GM12878 (cell line): ENCODE measurements at regions not wholly inside any gene's neighbourhood (a gene's known extent, or its start where the extent isn't known, plus 50 kb on each side); places are given as distances from the start of the nearest gene placed in this dataset.

Experiments used
- ATAC-seq: fragments of 200-7000 bp; cut with Tn5 transposase; 3 replicates; pipeline ENCODE4 v1.9.1; 2020; ENCODE audit warnings: mild to moderate bottlenecking, moderate library complexity
- BruUV-seq: library from RNA; stranded (reverse); fragments of 400-500 nt; replicated peaks from 2 replicates; lab custom pipeline; 2021; lab: Mats Ljungman, UMichigan
- CTCF ChIA-PET: fragments of 300-600 bp; sonication (Branson Sonifier 250); formaldehyde crosslinking; extraction: SDS; loops from one replicate; lab custom pipeline; 2021; ENCODE audit warnings: inconsistent platforms; lab: Yijun Ruan, JAX
- POLR2A ChIA-PET: fragments of 350-600 bp; formaldehyde crosslinking; extraction: SDS; loops from one replicate; lab custom pipeline; 2021; ENCODE audit warnings: inconsistent platforms; lab: Charles Lee
- RAD21 ChIA-PET: fragments of 300-600 bp; sonication (Branson Sonifier 250); formaldehyde crosslinking; loops from one replicate; lab custom pipeline; 2023; ENCODE audit warnings: antibody characterized with exemption; ENCODE audit not compliant: unreplicated experiment; lab: Charles Lee
- SMC1A ChIA-PET: fragments of 300-600 bp; sonication (Branson Sonifier 250); formaldehyde crosslinking; loops from one replicate; lab custom pipeline; 2023; ENCODE audit not compliant: unreplicated experiment, uncharacterized antibody; lab: Charles Lee
- DNase-seq: peaks from one replicate; pipeline ENCODE4 v3.0.0-alpha.2; 2011; ENCODE audit warnings: low read depth, low spot score
- FAIRE-seq: peaks from 3 replicates; lab custom pipeline; 2011; peaks lifted over from hg19 to GRCh38; lab: Jason Lieb, UNC
- H2AFZ ChIP-seq: 2 replicates; pipeline ENCODE4 v1.6.0; 2011; ENCODE audit warnings: low read depth, low read length, control low read depth; ENCODE audit not compliant: control insufficient read depth
- H3K27ac ChIP-seq: 2 replicates; pipeline ENCODE4 v1.5.1; 2011; ENCODE audit warnings: control low read depth; ENCODE audit not compliant: control insufficient read depth, insufficient read depth
- H3K27me3 ChIP-seq, 2 experiments: replicated peaks in 1 of 2; 2 replicates each; pipeline versions ENCODE4 v1.6.0 to v1.6.1; 2011; ENCODE audit warnings: low read length in 1 of 2; ENCODE audit not compliant: control insufficient read depth in 2 of 2, insufficient read depth in 2 of 2
- H3K36me3 ChIP-seq, 2 experiments: 2 replicates each; pipeline ENCODE4 v1.5.1; 2011; ENCODE audit warnings: low read length in 1 of 2; ENCODE audit not compliant: control insufficient read depth in 2 of 2, insufficient read depth in 2 of 2
- H3K4me1 ChIP-seq: 2 replicates; pipeline ENCODE4 v1.6.1; 2011; ENCODE audit warnings: mild to moderate bottlenecking, low read length, moderate library complexity, mixed read lengths; ENCODE audit not compliant: control insufficient read depth, insufficient read depth
- H3K4me2 ChIP-seq: 2 replicates; pipeline ENCODE4 v1.6.0; 2011; ENCODE audit warnings: control low read depth; ENCODE audit not compliant: control insufficient read depth, insufficient read depth
- H3K4me3 ChIP-seq: fragments of 200-600 bp; sonication (generic); 2 replicates; pipeline ENCODE4 v1.5.1; 2016
- H3K79me2 ChIP-seq: 2 replicates; pipeline ENCODE4 v1.6.0; 2011; ENCODE audit warnings: low read length; ENCODE audit not compliant: control insufficient read depth, insufficient read depth
- H3K9ac ChIP-seq: 2 replicates; pipeline ENCODE4 v1.8.0; 2011; ENCODE audit warnings: low read length, control low read depth, mixed read lengths; ENCODE audit not compliant: control insufficient read depth, insufficient read depth
- H3K9me3 ChIP-seq: replicated peaks from 3 replicates; pipeline ENCODE4 v1.5.1; 2011; ENCODE audit warnings: mild to moderate bottlenecking, low read length; ENCODE audit not compliant: control insufficient read depth, insufficient read depth
- H4K20me1 ChIP-seq: 2 replicates; pipeline ENCODE4 v1.6.0; 2011; ENCODE audit not compliant: control insufficient read depth, insufficient read depth
- BMI1 ChIP-seq: fragments of 450-650 bp; IDR thresholded peaks from 2 replicates; pipeline ENCODE4 v1.6.1; 2016; ENCODE audit warnings: mild to moderate bottlenecking, moderate library complexity, borderline replicate concordance
- BRCA1 ChIP-seq: IDR thresholded peaks from 2 replicates; pipeline ENCODE4 v1.6.1; 2011; ENCODE audit warnings: low read depth, low read length, improper control_type of control experiment
- CREB1 ChIP-seq: IDR thresholded peaks from 2 replicates; pipeline ENCODE4 v1.6.1; 2012; ENCODE audit warnings: low read depth, mild to moderate bottlenecking, inconsistent platforms
- ETV6 ChIP-seq, 2 experiments: fragments of 450-650 bp in 1 of 2; IDR thresholded peaks in 1 of 2; conservative IDR thresholded peaks in 1 of 2; 2 replicates each; pipeline ENCODE4 v1.6.1; 2014; ENCODE audit warnings: antibody characterized with exemption in 1 of 2, borderline replicate concordance in 1 of 2, low read depth in 1 of 2, mild to moderate bottlenecking in 1 of 2, moderate library complexity in 1 of 2
- KDM1A ChIP-seq: fragments of 200-600 bp; sonication (generic); IDR thresholded peaks from 2 replicates; pipeline ENCODE4 v1.6.1; 2016; ENCODE audit warnings: borderline replicate concordance
- NBN ChIP-seq: fragments of 450-650 bp; IDR thresholded peaks from 2 replicates; pipeline ENCODE4 v1.6.1; 2016
- NFIC ChIP-seq: IDR thresholded peaks from 2 replicates; pipeline ENCODE4 v1.6.1; 2012; ENCODE audit warnings: low read depth, mild to moderate bottlenecking, inconsistent platforms, low read length, moderate library complexity
- PBX3 ChIP-seq: IDR thresholded peaks from 2 replicates; pipeline ENCODE4 v1.6.1; 2011; ENCODE audit warnings: mild to moderate bottlenecking, low read depth, low read length, moderate library complexity; ENCODE audit not compliant: insufficient replicate concordance
- POLR2AphosphoS2 ChIP-seq: IDR thresholded peaks from 2 replicates; pipeline ENCODE4 v1.6.1; 2011; ENCODE audit warnings: low read depth, mild to moderate bottlenecking, low read length, improper control_type of control experiment, moderate library complexity
- SIN3A ChIP-seq: IDR thresholded peaks from 2 replicates; pipeline ENCODE4 v1.6.1; 2012; ENCODE audit warnings: low read depth, low read length, improper control_type of control experiment
- SKIL ChIP-seq: fragments of 450-650 bp; IDR thresholded peaks from 2 replicates; pipeline ENCODE4 v1.6.1; 2017; ENCODE audit warnings: mild to moderate bottlenecking, low read depth, inconsistent platforms; ENCODE audit not compliant: poor library complexity, severe bottlenecking
- SMAD1 ChIP-seq: fragments of 450-650 bp; IDR thresholded peaks from 2 replicates; pipeline ENCODE4 v1.6.1; 2018; ENCODE audit warnings: mild to moderate bottlenecking, low read depth; ENCODE audit not compliant: partially characterized antibody
- TCF7 ChIP-seq: IDR thresholded peaks from 2 replicates; pipeline ENCODE4 v1.6.1; 2014; ENCODE audit warnings: antibody characterized with exemption, borderline replicate concordance
- ZBTB33 ChIP-seq: fragments of 450-650 bp; IDR thresholded peaks from 2 replicates; pipeline ENCODE4 v1.6.1; 2017; ENCODE audit warnings: mild to moderate bottlenecking
- in situ Hi-C: fragments of 300-500 bp; cut with MboI; formaldehyde crosslinking; loops from 9 replicates; pipeline ENCODE4 v1.14.3; 2018; ENCODE audit warnings: mixed read lengths
- intact Hi-C: fragments of 100-400 bp; cut with micrococcal nuclease; formaldehyde crosslinking; loops from one replicate; pipeline ENCODE4 v1.14.2; 2022; ENCODE audit not compliant: unreplicated experiment

GRCh38 chr3:152037297-152037696 lies 163.9 kb downstream of the SUCNR1 start (continued):
- no peak for TF ChIP-seq SKIL
- no peak for TF ChIP-seq CREB1
- TF ChIP-seq NBN, result no peak
- no peak for TF ChIP-seq SMAD1
- no peak for TF ChIP-seq KDM1A
- TF ChIP-seq TCF7, result no peak
- TF ChIP-seq POLR2AphosphoS2, result no peak
- TF ChIP-seq ZBTB33, result no peak

GRCh38 chr3:152037953-152038352 lies 164.5 kb downstream of the SUCNR1 start:
- Histone ChIP-seq H3K4me3 (no peak overlapping the region), H4K20me1 (no peaks in the 10 kb centered on the region), H2AFZ (no peak overlapping the region), H3K4me2 (no peak overlapping the region), H3K27ac (no peak overlapping the region), H3K9ac (no peak overlapping the region), H3K9me3 (peaks cover 7% of the 10 kb centered on the region), H3K27me3 (no peaks in the 10 kb centered on the region), H3K79me2 (no peaks in the 10 kb centered on the region), H3K4me1 (0 out of 2 replicates have a peak, but pooled peaks cover 4% of the 10 kb centered on the region)
- no peak for FAIRE-seq
- in situ Hi-C loops (no loop called here), intact Hi-C loops (no loop called here)
- ChIA-PET CTCF (no interaction called here), SMC1A (interaction anchor here (0.6 kb wide), 1 partner anchor 438 kb away, joined by 3 read pairs; no protein-coding TSS in a partner anchor), POLR2A (no interaction called here)
- no TSS peak for BruUV-seq
- ATAC-seq, result no peak
- TF ChIP-seq ETV6 (conservative IDR thresholded peaks at IDR 0.05 in 1 of 2, IDR thresholded peaks at IDR 0.05 in 1 of 2; ENCODE audit: borderline replicate concordance in 1 of 2, low read depth in 1 of 2) (no peak), SIN3A (no peak), PBX3 (no peak), SMAD1 (no peak), BRCA1 (no peak), NFIC (no peak), BMI1 (no peak)
- TF ChIP-seq, all 136 proteins: peak for 0
- H3K36me3 ChIP-seq, result no peaks in the 10 kb centered on the region
- DNase-seq, result no peak
- RAD21 ChIA-PET, result no interaction called here
